IMR-90 (cell line): ENCODE measurements at regions not wholly inside any gene's neighbourhood (a gene's known extent, or its start where the extent isn't known, plus 50 kb on each side); places are given as distances from the start of the nearest gene placed in this dataset.

ENCODE experiments used
- BHLHE40 ChIP-seq: fragments of 150-350 bp; IDR thresholded peaks from 2 replicates; pipeline ENCODE4 v1.6.1; 2016; ENCODE audit warnings: mild to moderate bottlenecking, low read depth, low read length
- ELK1 ChIP-seq: fragments of 150-350 bp; IDR thresholded peaks from 2 replicates; pipeline ENCODE4 v1.6.1; 2016; ENCODE audit warnings: low read depth, mild to moderate bottlenecking, low read length, moderate library complexity, borderline replicate concordance
- MXI1 ChIP-seq: IDR thresholded peaks from 2 replicates; pipeline ENCODE4 v1.6.1; 2012; ENCODE audit warnings: low read depth, mild to moderate bottlenecking, low read length, moderate library complexity, borderline replicate concordance
- POLR2A ChIP-seq: IDR thresholded peaks from 2 replicates; pipeline ENCODE4 v1.6.1; 2012; ENCODE audit warnings: mild to moderate bottlenecking, low read depth, low read length
- TF ChIP-seq, protein P1 (sequence below): conservative IDR thresholded peaks from 2 replicates; pipeline ENCODE4 v1.5.1; 2012; ENCODE audit warnings: mild to moderate bottlenecking, low read depth, low read length, improper control_type of control experiment

- TF ChIP-seq POLR2A, result no peak
- TF ChIP-seq BHLHE40, result no peak
- TF ChIP-seq, protein P1, sequence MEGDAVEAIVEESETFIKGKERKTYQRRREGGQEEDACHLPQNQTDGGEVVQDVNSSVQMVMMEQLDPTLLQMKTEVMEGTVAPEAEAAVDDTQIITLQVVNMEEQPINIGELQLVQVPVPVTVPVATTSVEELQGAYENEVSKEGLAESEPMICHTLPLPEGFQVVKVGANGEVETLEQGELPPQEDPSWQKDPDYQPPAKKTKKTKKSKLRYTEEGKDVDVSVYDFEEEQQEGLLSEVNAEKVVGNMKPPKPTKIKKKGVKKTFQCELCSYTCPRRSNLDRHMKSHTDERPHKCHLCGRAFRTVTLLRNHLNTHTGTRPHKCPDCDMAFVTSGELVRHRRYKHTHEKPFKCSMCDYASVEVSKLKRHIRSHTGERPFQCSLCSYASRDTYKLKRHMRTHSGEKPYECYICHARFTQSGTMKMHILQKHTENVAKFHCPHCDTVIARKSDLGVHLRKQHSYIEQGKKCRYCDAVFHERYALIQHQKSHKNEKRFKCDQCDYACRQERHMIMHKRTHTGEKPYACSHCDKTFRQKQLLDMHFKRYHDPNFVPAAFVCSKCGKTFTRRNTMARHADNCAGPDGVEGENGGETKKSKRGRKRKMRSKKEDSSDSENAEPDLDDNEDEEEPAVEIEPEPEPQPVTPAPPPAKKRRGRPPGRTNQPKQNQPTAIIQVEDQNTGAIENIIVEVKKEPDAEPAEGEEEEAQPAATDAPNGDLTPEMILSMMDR, result no peak
- no peak for TF ChIP-seq ELK1
- no peak for TF ChIP-seq MXI1
Observed at GRCh38 chr3:3618623-3619022, 180.6 kb upstream of the LRRN1 start.
